KMS-11 (cell line): ENCODE measurements at regions not wholly inside any gene's neighbourhood (a gene's known extent, or its start where the extent isn't known, plus 50 kb on each side); places are given as distances from the start of the nearest gene placed in this dataset.

Experiments
- H2AFZ ChIP-seq: fragments of 200-600 bp; sonication (generic); 2 replicates; pipeline ENCODE4 v1.6.1; 2016; ENCODE audit warnings: antibody characterized with exemption, mixed run types, low read depth
- H3K27ac ChIP-seq: fragments of 200-600 bp; sonication (generic); 2 replicates; pipeline ENCODE4 v1.6.1; 2016; ENCODE audit warnings: mild to moderate bottlenecking, mixed run types
- H3K27me3 ChIP-seq: fragments of 200-600 bp; sonication (generic); 2 replicates; pipeline ENCODE4 v1.6.1; 2017; ENCODE audit warnings: mild to moderate bottlenecking, low read depth, mixed run types, moderate library complexity; ENCODE audit not compliant: insufficient read depth
- H3K36me3 ChIP-seq: fragments of 200-600 bp; sonication (generic); 2 replicates; pipeline ENCODE4 v1.6.1; 2017; ENCODE audit warnings: mild to moderate bottlenecking, mixed run types; ENCODE audit not compliant: insufficient read depth
- H3K4me1 ChIP-seq: fragments of 200-600 bp; sonication (generic); 2 replicates; pipeline ENCODE4 v1.6.1; 2016; ENCODE audit warnings: mild to moderate bottlenecking, low read depth, mixed run types; ENCODE audit not compliant: poor library complexity, severe bottlenecking
- H3K4me2 ChIP-seq: fragments of 200-600 bp; sonication (generic); 2 replicates; pipeline ENCODE4 v1.7.0; 2016; ENCODE audit warnings: mild to moderate bottlenecking, mixed run types
- H3K4me3 ChIP-seq: fragments of 200-600 bp; sonication (generic); IDR thresholded peaks from 2 replicates; pipeline ENCODE4 v1.6.1; 2017; ENCODE audit warnings: low read depth, low read length, mixed read lengths; ENCODE audit not compliant: insufficient read depth
- H3K79me2 ChIP-seq: fragments of 200-600 bp; sonication (generic); 2 replicates; pipeline ENCODE4 v1.6.1; 2016; ENCODE audit warnings: low read depth, mixed run types; ENCODE audit not compliant: insufficient read depth
- H3K9ac ChIP-seq: fragments of 200-600 bp; sonication (generic); 2 replicates; pipeline ENCODE4 v1.6.1; 2016; ENCODE audit warnings: mild to moderate bottlenecking, mixed run types
- H4K20me1 ChIP-seq: fragments of 200-600 bp; sonication (generic); 2 replicates; pipeline ENCODE4 v1.6.1; 2016; ENCODE audit warnings: mild to moderate bottlenecking, mixed run types; ENCODE audit not compliant: insufficient read depth
- CTCF ChIP-seq: fragments of 200-600 bp; sonication (generic); conservative IDR thresholded peaks from 2 replicates; pipeline ENCODE4 v1.6.1; 2017; ENCODE audit warnings: low read depth, mild to moderate bottlenecking, antibody characterized with exemption, low read length, moderate library complexity, mixed read lengths

GRCh38 chr16:6517020-6517720 lies 815.5 kb upstream of the RBFOX1 start:
- H3K36me3 ChIP-seq: no peaks in the 10 kb centered on the region
- H3K27me3 ChIP-seq: no peaks in the 10 kb centered on the region
- H3K79me2 ChIP-seq: no peaks in the 10 kb centered on the region
- no peak overlapping the region for H3K9ac ChIP-seq
- no peak overlapping the region for H2AFZ ChIP-seq
- H3K4me3 ChIP-seq: no peak overlapping the region
- no peaks in the 10 kb centered on the region for H3K4me1 ChIP-seq
- no peak overlapping the region for H3K27ac ChIP-seq
- H4K20me1 ChIP-seq: no peaks in the 10 kb centered on the region
- H3K4me2 ChIP-seq: no peak overlapping the region
- TF ChIP-seq CTCF: no peak

- Histone ChIP-seq H2AFZ (no peak overlapping the region), H3K79me2 (no peaks in the 10 kb centered on the region), H3K36me3 (no peaks in the 10 kb centered on the region), H3K4me3 (no peak overlapping the region), H3K27me3 (no peaks in the 10 kb centered on the region), H4K20me1 (no peaks in the 10 kb centered on the region), H3K4me2 (no peak overlapping the region), H3K9ac (no peak overlapping the region), H3K27ac (no peak overlapping the region), H3K4me1 (no peaks in the 10 kb centered on the region)
- no peak for TF ChIP-seq CTCF
Observed at GRCh38 chr16:6512512-6512911, 820.1 kb upstream of the RBFOX1 start.

- Histone ChIP-seq H2AFZ (no peak overlapping the region), H3K4me2 (no peak overlapping the region), H3K9ac (no peak overlapping the region), H3K4me3 (no peak overlapping the region), H3K79me2 (no peaks in the 10 kb centered on the region), H3K27me3 (no peaks in the 10 kb centered on the region), H3K36me3 (no peaks in the 10 kb centered on the region), H3K27ac (no peak overlapping the region), H4K20me1 (no peaks in the 10 kb centered on the region), H3K4me1 (no peaks in the 10 kb centered on the region)
- no peak for TF ChIP-seq CTCF
Observed at GRCh38 chr16:6510261-6510660, 822.4 kb upstream of the RBFOX1 start.

GRCh38 chr16:6499413-6499812 lies 833.2 kb upstream of the RBFOX1 start:
- Histone ChIP-seq H3K4me1 (no peaks in the 10 kb centered on the region), H3K4me2 (no peak overlapping the region), H3K79me2 (no peaks in the 10 kb centered on the region), H3K9ac (no peak overlapping the region), H3K27me3 (no peaks in the 10 kb centered on the region), H4K20me1 (no peaks in the 10 kb centered on the region), H3K4me3 (no peak overlapping the region), H3K27ac (no peak overlapping the region), H2AFZ (no peak overlapping the region), H3K36me3 (no peaks in the 10 kb centered on the region)
- no peak for TF ChIP-seq CTCF
